ENCODE measurements at regions not wholly inside any gene's neighbourhood (a gene's known extent, or its start where the extent isn't known, plus 50 kb on each side); places are given as distances from the start of the nearest gene placed in this dataset.
"Not testable (repeated sequence)": the region's sequence is repeated elsewhere in the genome, so short reads cannot be mapped to it uniquely, and the experiment has no call there.

DNA sequence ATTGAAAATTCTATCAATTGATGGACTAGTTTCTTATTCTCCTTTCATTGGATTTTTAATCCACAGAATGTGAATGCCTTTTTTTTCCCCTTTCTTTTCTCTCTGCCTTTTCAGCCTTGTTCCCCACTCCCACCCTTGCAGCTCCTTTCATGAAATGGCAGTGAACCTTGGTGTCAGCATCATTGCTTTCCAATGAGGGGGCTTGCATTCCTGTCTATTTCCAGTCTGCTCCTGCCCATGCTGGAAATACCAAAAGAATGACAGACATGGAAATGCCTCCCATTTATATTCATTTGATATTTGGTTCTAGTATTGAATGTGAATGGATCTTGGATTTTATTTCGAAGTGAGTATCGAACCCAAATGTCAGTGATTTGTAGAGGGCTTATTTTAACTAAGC, 162.7 kb upstream of the SGCD start:
- DNase-seq, result no peak

DNA sequence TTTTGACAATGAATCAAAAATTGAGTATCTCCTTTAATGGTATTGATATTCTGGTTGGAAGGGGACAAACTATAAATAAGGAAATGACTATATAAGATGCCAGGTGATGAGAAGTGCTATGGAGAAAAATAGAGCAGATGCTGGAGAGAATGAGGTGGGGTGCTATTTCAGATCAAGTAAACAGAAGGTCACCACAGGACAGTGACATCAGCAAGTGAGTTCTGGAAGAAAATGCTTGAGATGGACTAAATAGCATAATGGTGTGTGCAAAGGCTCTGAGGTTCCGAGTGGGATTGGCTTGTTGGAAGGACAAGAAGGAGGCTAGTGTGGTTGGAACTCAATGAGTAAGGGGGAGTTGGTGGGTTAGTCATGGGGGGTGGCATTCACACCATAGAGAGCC, 157.5 kb upstream of the SGCD start:
- DNase-seq, result no peak

DNA sequence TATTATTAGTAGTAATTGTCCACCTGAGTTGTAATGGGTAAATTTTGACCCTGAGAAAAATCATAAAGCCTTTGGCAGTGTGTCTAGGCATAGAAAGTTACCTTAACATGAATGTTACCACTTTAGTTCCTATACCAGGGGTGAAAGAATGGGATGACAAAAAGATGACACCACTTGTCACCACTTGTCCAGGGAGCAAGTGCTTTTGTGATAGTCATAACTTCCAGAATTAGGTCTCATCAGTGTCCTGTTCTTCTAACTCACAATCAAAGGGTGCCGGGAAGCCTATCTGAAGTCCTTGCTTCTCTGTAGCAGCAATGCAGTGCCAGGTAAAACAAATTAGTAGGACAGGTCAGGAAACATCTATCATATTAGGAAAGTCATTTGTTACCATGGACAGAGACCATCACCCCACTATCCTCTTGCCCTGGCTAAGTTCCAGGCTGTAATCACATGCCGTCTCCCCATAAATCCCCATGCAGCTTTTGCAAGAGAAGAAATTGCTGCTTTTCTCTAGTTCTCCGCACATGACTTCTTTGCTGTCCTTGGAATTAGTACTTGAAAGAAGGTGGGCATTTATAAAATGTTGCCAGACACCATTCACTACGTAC, 156.5 kb upstream of the SGCD start:
- DNase-seq, result no peak

DNA sequence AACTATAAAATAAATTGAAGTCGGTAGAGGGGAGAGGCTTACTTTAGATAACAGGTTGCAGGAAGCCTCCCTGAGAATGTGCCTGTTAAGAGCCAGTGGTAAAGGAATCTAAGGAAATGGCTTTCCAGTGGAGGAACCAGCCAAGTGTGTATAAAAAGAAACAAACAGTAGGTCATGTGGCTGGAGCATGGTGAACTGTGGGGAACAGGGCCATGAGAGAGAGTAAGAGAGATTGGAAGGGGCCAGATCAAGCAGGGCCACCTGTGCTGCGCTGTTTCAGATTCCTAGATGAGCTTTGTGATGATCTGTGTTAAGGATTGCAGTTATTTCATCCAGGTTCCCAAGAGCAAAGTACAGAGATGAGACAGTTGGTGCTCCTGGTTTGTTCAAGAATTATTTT, 152.7 kb upstream of the SGCD start:
- DNase-seq, result no peak

DNA sequence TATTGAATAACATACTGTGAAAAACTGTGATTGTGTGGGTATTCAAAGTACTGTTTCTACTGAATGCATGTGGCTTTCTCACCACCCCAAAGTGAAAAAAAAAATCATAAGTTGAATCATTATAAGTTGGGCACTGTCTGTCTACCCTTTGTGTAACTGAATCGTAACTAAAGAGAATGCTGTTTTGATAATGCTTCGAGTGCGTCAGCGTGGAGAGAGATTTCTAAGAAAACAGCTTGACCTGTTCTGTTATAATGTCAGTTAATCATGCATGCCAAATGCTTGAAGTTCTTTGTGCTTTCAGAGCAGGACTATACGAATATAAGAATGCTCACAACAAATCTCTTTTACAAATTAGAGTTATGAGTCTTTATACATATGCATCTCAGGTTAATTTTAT, 148.8 kb upstream of the SGCD start:
- DNase-seq, result no peak

DNA sequence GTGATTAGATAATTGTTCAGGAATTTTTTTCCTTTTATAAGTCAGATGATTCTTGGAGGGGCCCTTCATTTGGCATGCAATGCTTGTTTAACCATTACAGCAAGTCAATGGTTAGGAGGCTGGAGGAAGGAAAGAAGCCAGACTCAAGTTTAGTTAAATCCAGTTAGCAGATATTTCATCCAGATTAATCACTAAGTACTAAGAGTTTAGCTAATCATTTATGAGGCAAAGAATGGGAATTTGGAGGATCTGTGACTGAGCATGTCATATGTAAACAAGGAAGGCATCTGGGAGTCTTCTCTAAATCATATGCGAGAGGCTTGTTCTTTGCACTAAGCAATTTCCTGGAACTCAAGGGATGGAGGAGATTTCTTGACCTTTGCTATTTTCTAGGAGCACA, 145.3 kb upstream of the SGCD start:
- no peak for DNase-seq

DNA sequence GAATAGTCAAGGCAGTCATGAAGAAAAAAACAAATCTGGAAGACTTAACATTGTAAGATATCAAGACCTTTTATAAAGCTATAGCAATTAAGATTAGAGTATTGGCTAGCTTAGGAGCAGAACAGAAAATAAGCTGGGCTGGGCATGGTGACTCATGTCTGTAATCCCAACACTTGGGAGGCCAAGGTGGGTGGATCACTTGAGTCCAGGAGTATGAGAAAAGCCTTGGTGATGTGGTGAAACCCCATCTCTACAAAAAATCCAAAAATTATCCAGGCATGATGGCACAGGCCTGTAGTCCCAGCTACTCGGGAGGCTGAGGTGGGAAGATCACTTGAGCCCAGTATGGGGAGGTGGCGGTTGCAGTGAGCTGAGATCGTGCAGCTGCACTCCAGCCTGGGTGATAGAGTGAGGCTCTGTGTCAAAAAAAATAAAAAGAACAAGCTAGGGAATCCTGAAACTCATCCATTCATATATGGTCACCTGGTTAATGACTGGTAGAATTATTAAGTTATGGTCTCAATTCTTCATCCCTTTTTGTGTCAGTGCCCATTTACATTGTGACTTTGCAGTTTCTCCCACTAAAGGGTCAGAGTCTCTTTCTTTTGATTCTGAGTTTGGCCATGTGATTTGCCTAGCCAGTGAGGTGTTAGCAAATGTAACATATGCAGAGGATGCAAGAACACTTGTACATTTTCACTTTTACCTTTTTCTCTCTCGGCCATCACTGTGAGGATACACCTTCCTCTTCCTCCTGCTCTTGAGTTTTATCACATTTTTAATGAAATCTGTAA, 144.6 kb upstream of the SGCD start:
- no peak for DNase-seq

DNA sequence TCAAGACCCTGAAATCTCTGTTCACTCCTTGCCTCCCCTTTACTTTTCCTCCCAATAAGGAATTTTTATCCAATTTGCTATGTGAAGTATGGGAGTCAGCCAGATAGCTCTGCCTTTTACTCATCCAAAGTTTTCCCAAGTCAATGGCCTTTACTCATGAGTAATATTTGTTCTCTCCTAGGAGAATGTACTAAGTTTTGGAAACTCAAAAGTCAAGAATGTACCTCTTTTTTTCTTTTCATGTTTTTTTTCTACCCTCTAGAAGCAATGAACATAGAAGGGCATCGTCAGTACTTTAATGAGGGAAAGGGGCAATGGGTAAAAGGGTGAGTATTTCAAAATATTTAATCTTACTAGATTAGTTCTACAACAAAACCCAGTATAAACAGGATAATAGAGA, 140.2 kb upstream of the SGCD start:
- DNase-seq, result no peak

DNA sequence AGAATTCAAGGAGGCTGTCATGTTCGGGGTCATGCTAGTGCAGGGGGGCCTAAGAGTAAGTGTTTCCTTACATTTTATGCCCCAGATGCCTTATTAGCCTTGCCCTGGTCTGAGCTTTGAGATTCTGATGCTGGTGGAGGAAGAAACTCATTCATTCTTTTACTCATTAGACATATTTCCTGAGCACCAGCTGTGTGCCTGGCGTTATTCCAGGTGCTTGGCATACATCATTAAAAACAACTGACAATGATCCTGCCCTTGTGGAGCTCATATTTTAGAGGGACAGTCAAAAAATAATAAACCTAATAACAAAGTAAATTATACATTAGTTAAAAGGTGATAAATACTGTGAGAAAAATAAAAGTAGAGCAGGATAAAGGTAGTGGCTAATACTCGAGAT, 138.9 kb upstream of the SGCD start:
- DNase-seq, result no peak

DNA sequence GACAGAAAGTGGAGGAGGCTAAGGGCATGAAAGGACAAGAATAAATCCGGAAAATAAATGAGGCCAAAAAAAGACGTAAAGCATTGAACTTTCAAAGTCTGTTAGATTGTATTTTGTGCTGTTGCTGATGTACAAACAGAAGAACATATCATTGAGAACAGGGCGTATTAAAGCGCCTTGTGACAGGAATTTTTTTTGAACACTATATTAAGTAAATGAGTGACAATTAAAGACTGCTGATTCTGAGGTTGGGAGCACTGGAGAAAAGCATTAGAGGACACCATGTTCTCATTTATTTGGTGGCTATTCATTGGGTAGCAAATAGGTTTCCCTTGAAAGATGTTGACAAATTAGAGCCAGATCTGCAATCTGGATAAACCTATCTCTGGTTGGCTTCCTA, 137.3 kb upstream of the SGCD start:
- no peak for DNase-seq

DNA sequence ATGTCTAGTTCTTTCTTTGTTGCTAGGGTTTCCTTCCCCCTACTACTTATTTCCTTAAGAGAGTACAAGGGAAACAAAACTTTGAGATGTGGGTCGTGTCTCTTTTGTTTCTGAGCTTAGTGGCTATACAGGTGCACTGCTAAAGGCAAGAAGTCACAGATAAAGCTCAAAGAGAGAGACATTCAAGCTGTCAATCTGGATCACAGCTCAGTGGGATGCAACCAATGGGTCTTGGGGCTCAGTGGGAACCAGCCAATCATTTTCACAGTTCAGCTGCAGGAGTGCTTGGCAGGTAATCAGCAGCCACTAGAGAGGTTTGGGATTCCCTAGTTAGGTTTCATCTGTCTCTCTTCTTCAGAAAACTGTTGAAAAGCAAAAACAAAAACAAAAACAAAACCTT, 135.4 kb upstream of the SGCD start:
- DNase-seq, result no peak

DNA sequence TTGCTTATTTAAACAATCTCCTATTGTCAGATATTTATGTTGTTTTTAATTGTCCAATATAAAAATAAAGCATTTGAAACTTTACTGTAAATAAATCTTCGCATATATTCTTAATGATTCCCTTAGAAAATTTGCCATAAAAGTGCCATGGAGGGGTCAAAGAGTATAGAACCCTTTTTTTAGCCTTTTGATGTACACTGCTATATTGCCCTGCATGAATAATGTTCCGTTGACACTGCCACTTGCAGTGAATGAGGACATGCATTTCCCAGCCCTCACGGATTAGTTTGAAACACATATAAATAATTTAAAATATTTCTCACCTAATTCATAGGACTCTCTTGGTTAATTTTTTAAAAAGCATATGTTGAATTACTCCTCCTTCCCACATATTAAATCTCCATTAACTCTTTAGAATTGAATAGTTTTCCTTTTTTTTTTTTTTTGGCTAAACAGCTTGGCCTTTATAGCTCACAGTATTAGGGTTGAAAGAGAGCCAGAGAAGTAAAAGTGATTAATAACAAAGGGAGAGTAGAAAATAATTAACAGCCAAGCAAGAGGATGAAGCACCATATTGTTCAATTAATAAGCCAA, 129.8 kb upstream of the SGCD start:
- DNase-seq, result no peak

DNA sequence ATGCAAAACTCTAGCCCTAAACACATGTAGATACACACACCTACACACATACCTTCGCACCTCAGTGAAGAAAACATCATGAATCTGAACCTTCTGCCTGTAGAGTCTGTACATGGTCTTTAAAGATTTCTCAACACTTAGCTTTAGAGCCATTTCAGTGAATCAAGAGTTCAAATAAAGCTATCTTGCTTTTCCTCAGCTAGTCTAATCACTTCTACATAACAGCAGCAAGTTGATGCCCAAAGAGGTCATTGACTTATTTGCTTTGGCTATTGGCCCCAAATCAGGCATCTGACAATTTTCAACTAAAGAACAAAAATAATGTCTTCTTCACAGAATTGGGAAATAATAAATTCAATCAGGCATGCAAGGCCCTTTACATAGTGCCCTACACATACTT, 127.9 kb upstream of the SGCD start:
- DNase-seq, result no peak

DNA sequence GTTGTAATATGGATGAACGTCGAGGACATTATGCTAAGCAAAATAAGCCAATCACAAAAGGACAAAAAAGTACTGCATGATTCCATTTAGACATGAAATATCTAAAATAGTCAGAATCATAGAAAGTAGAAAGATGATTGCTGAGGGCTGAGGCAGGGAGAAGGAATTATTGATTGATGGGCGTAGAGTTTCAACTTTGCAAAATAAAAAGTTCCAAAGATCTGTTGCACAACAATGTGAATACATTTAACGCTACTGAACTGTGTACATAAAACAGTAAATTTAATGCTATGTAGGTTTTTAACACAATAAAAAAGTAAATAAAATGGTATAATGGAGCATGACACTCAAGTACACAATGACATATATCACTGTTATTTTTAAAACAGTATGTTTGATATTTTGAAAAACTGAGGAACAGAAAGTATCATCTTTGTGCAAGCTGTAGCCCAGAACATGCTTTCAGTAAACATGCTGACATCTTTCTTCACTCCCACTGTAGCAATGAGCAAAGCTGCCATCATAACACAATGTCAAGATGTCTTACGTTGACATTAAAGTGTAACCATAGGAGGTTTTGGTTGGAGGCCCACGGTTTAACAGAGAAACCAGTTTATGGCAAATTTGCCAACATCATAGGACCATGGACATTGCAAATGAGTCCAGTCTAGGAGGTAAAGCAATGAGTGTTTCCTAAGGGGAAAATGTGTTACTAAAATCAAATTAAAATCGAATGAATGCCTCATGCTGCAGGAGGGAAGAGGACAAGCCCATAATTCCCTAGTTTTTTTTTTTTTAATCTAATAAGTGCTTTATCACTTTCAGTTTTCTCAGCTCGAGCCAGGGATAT, 125.8 kb upstream of the SGCD start:
- no peak for DNase-seq

DNA sequence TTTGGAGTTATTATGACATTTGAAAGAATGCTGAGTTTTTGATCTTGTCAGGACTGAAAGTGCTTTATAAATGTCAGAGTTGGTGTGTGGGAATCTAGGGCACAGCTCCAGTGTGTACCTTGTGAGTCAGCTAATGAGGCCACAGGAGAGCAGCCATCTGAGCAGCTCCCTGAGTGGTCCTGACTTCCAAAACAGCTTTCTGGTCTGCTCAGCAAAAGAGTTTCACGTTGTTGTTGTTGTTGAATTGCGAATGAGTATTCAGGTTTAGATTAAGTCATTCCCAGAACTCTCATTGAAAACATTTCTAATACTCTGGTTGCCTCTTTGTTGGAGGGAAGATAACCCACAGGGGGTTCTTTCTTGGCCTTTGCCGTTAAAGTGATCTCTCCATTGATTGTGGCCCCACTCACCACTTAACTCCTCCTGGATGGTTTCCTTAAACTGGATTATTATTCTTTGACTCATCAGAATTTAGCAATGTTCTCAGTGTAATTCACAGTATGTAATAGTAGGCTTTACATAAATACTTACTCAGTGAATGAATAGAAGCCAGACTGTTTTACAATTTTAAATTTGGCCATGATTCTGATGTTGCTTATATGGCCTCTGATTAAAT, 125.1 kb upstream of the SGCD start:
- DNase-seq, result no peak

DNA sequence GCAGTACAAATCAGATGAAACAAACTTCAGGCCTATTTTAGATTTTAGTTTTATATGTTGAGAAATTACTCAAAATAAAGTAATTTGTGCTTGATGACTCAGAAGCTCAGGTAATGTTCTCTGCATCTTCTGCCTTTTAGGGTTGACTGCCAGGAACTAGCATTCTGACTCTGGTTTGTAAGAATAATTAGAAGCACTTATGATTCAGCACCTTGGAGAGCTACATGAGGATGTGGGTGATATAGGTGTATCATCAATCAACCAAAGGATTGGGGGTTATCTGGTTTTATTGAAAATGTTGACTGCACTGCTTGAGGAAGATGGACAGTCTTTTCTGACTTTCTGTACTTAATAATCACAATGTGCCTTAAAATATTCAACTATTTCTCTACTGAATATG, 118.7 kb upstream of the SGCD start:
- no peak for DNase-seq

DNA sequence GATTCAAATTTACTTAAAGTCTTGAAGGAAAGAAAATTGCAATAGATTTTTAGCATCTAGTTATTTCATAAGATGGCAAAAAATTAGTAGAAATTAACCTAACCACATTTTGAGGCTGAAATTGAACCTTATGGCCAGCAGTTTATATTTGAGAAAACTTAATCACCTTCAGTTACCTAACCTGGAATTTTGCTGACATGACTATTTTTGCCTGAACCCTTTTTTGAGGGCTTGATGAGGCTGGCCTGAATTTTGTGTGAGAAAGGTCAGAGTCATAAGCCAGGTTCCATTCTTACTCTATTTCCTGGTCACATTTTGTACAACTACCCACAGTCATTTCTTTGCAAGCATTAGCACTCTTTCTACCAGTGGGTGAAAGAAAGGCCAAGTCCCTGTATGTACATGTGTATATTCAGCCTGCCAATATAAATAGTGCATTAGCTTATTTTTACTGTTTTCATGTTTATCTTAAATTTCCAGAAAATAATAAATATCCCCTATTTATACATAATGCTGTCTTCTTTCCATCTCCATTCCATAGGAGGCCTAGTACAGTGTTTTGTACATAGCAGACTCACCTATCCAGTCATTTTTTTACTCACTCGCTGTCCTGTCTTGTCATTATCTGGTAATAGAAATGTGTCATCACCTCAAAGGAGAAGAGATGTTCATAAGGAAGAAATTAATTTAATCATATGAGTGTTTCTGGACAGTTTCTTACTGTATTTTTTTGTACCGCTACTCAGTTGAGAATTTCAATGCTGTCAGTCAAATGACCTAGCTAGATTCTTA, 108.4 kb upstream of the SGCD start:
- no peak for DNase-seq

DNA sequence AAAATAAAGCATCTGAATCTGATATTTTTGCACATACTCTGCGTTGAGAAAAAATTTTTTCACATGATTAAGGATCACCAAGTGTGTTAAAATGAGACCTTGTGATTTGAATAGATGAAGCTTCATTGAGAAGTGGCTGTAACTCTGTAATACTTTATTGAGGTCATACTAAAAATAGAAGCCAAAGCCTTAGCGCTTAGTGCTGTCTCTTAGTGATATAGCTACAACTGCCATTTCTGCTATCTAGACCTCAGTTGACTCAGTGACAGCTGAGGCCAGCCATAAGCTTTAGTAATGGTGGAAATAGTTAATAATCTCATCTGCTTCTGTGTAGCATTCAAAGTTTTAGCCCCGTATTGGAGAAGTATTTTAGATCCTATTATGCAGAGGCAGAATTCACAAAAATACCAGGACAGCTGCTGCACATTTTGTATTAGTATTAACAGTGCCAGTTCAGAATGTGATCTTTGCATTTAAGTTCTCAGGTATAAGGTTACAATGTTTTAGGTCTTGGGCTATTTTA, 107.4 kb upstream of the SGCD start:
- no peak for DNase-seq

DNA sequence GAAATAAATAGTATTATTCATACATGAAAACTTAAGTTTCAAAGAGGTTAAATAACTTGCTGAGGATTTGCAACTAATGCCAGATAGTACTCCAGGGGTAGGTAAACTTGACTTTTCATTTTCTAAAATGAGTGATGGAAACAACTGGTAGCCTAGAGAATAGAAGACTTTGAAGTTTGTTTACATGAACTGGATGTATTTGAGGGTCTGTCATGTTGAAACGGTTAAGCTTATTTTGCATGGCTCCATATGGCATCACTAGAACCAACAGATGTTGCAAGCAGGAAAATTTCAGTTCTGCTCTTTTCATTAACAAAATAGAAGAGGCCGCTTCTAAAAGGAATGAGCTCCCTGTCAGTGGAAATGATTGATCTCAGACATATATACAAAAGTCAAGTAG, 105.1 kb upstream of the SGCD start:
- DNase-seq, result no peak

DNA sequence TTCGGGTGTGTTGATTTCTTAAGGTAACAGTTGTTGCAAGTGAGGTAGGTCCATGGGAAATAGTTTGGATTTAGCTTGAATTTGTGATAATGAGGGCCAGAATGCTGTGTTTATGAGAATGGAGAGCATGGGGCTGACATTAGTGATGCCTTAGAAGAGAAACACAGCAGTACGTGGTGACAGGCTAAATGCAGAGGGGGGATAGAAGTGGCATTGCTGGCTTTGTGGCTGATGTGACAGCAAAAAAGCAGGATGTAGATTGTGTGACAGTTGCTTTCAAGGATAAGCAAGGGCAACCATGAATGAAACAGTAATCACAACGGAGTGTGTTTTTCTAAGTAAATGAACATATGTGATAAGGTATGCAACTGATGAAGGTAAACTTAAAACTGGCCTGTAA, 103.4 kb upstream of the SGCD start:
- no peak for DNase-seq

DNA sequence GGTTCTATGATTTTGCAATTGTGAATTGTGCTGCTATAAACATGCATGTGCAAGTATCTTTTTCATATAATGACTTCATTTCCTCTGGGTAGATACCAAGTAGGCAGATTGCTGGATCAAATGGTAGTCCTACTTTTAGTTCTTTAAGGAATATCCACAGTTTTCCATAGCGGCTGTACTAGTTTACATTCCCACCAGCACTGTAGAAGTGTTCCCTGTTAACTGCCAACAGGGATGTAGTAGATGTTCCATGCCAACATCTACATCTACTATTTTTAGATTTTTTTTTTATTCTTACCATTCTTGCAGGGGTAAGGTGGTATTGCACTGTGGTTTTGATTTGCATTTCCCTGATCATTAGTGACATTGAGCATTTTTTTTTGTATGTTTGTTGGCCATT, 100.5 kb upstream of the SGCD start:
- DNase-seq, result not testable (repeated sequence)

DNA sequence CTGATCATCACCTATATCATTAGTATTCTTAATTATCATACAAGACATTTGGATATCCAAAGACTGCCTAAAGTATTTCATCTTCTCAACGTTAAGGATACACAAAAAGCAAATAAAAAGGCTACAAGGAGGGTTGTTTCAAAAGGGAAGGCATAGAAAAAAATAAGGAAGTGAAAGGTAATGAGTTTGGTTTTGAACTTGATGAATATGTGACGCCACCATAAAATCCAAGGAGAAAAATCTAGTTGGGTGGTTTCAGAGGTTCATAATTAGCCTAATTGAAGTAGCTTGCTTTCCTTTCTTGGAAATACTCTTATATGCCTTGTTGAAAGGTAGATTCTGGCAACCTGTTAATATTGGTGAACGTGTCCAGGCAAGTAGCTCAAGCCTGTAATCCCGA, 96.1 kb upstream of the SGCD start:
- DNase-seq, result no peak
